ENCODE measurements at regions not wholly inside any gene's neighbourhood (a gene's known extent, or its start where the extent isn't known, plus 50 kb on each side); places are given as distances from the start of the nearest gene placed in this dataset.

DNA sequence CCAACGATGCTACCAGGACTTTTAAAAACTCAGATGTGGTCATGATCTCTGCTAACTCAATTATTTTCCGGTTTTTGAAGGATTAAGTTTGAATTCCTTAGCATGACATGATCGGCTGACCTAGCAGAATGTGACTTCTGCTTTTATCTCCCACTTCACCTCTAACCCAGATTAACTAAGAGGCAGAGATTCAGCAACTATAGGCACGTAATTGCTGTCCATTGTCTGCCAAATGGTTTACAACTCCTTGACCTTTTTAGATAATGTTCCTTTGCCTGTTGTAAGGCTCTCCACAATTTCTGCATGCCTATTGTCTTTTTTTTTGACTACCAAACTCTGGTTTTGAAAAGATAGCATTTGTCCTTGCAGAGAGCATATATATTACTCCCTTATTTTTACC lies 268.2 kb downstream of the BRINP1 start:
- Histone ChIP-seq H3K9me3 (no peaks in the 10 kb centered on the region), H3K27ac (no peak overlapping the region), H3K4me2 (no peak overlapping the region), H3K4me1 (no peaks in the 10 kb centered on the region), H3K4me3 (no peak overlapping the region)
- CTCF ChIA-PET: no interaction called here
- WGBS (ENCODE audit: missing lambda C conversion rate): 0% methylated on average over 4 of the region's 4 CpGs
- TF ChIP-seq SREBF2 (IDR thresholded peaks at IDR 0.05) (no peak), HOXA7 (CRISPR knock-in tag; IDR thresholded peaks at IDR 0.05) (no peak), MAZ (IDR thresholded peaks at IDR 0.05; ENCODE audit: borderline replicate concordance, low read depth, low read length) (no peak), HDAC2 (IDR thresholded peaks at IDR 0.05) (no peak), ZSCAN20 (CRISPR knock-in tag; IDR thresholded peaks at IDR 0.05) (no peak), SMC3 (IDR thresholded peaks at IDR 0.05) (no peak)
- FAIRE-seq: no peak
- DNase-seq (ENCODE audit: low read depth in 1 of 2, low spot score in 1 of 2): no peak
- no peak for ATAC-seq
- POLR2A ChIA-PET: no interaction called here

DNA sequence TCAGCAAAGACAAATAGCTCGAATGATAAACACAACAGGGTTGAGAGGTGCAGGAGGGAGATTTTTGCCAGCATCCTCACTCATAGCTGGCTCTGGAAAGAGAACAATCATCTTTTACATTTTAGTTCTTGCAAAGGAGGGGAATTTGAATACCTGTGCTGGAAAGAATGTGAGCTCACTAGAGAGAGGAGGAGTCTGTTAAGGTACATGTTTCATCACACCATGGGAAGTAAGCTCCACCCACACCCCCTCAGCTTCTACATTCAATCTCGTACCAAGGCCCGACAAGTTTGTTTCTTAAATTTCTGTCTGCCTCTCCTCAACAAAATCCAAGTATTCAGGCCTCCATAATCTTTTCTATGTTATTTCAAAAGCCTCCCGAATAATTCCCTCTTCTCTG lies 254.6 kb downstream of the BRINP1 start:
- FAIRE-seq: no peak
- CTCF ChIA-PET: interaction anchor here (0.7 kb wide), 1 partner anchor 1249 kb away, joined by 3 read pairs; no protein-coding TSS in a partner anchor
- Histone ChIP-seq H3K4me1 (no peaks in the 10 kb centered on the region), H3K9me3 (no peaks in the 10 kb centered on the region), H3K27ac (no peak overlapping the region), H3K4me3 (no peak overlapping the region), H3K4me2 (no peak overlapping the region)
- no peak for DNase-seq (ENCODE audit: low read depth in 1 of 2, low spot score in 1 of 2)
- ATAC-seq: no peak
- 19% methylated on average over 4 of the region's 4 CpGs for WGBS (ENCODE audit: missing lambda C conversion rate)
- TF ChIP-seq ESRRA (IDR thresholded peaks at IDR 0.05; ENCODE audit: borderline replicate concordance, low read length) (no peak), SMC3 (IDR thresholded peaks at IDR 0.05) (no peak), ZFP36 (IDR thresholded peaks at IDR 0.05; ENCODE audit: borderline replicate concordance, partially characterized antibody) (no peak), SREBF2 (IDR thresholded peaks at IDR 0.05) (no peak), CBX8 (IDR thresholded peaks at IDR 0.05) (no peak), TFCP2L1 (CRISPR knock-in tag; IDR thresholded peaks at IDR 0.05) (no peak), FOSL2 (IDR thresholded peaks at IDR 0.05) (no peak), FOSL2 (CRISPR knock-in tag; IDR thresholded peaks at IDR 0.05) (no peak), CEBPB (IDR thresholded peaks at IDR 0.05) (no peak), MYC (IDR thresholded peaks at IDR 0.05; ENCODE audit: borderline replicate concordance, low read length) (no peak), FOSB (CRISPR knock-in tag; IDR thresholded peaks at IDR 0.05) (no peak), CHD4 (IDR thresholded peaks at IDR 0.05; ENCODE audit: borderline replicate concordance) (no peak), POLR2AphosphoS2 (conservative IDR thresholded peaks at IDR 0.05; ENCODE audit: low read length) (no peak), HOXA7 (CRISPR knock-in tag; IDR thresholded peaks at IDR 0.05) (no peak), NPAS2 (CRISPR knock-in tag; IDR thresholded peaks at IDR 0.05; ENCODE audit: borderline replicate concordance) (no peak), HEYL (CRISPR knock-in tag; IDR thresholded peaks at IDR 0.05) (no peak), FOXS1 (CRISPR knock-in tag; IDR thresholded peaks at IDR 0.05) (no peak)
- TF ChIP-seq, protein P1, sequence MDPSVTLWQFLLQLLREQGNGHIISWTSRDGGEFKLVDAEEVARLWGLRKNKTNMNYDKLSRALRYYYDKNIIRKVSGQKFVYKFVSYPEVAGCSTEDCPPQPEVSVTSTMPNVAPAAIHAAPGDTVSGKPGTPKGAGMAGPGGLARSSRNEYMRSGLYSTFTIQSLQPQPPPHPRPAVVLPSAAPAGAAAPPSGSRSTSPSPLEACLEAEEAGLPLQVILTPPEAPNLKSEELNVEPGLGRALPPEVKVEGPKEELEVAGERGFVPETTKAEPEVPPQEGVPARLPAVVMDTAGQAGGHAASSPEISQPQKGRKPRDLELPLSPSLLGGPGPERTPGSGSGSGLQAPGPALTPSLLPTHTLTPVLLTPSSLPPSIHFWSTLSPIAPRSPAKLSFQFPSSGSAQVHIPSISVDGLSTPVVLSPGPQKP (IDR thresholded peaks at IDR 0.05; ENCODE audit: low read depth, low read length): no peak
- TF ChIP-seq, protein P2, sequence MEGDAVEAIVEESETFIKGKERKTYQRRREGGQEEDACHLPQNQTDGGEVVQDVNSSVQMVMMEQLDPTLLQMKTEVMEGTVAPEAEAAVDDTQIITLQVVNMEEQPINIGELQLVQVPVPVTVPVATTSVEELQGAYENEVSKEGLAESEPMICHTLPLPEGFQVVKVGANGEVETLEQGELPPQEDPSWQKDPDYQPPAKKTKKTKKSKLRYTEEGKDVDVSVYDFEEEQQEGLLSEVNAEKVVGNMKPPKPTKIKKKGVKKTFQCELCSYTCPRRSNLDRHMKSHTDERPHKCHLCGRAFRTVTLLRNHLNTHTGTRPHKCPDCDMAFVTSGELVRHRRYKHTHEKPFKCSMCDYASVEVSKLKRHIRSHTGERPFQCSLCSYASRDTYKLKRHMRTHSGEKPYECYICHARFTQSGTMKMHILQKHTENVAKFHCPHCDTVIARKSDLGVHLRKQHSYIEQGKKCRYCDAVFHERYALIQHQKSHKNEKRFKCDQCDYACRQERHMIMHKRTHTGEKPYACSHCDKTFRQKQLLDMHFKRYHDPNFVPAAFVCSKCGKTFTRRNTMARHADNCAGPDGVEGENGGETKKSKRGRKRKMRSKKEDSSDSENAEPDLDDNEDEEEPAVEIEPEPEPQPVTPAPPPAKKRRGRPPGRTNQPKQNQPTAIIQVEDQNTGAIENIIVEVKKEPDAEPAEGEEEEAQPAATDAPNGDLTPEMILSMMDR (IDR thresholded peaks at IDR 0.05): no peak
- TF ChIP-seq, protein P3, sequence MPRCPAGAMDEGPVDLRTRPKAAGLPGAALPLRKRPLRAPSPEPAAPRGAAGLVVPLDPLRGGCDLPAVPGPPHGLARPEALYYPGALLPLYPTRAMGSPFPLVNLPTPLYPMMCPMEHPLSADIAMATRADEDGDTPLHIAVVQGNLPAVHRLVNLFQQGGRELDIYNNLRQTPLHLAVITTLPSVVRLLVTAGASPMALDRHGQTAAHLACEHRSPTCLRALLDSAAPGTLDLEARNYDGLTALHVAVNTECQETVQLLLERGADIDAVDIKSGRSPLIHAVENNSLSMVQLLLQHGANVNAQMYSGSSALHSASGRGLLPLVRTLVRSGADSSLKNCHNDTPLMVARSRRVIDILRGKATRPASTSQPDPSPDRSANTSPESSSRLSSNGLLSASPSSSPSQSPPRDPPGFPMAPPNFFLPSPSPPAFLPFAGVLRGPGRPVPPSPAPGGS (IDR thresholded peaks at IDR 0.05): no peak
- POLR2A ChIA-PET: no interaction called here

Measured in A549 (cell line).